ENCODE measurements at regions not wholly inside any gene's neighbourhood (a gene's known extent, or its start where the extent isn't known, plus 50 kb on each side); places are given as distances from the start of the nearest gene placed in this dataset.

GRCh38 chr15:93420477-93420876, 331.5 kb upstream of the RGMA start:
- TF ChIP-seq GATA1 (IDR thresholded peaks at IDR 0.05; ENCODE audit: low read depth, low read length): no peak
- TF ChIP-seq POLR2A (IDR thresholded peaks at IDR 0.05; ENCODE audit: low read length): no peak
- no peak for DNase-seq

DNA sequence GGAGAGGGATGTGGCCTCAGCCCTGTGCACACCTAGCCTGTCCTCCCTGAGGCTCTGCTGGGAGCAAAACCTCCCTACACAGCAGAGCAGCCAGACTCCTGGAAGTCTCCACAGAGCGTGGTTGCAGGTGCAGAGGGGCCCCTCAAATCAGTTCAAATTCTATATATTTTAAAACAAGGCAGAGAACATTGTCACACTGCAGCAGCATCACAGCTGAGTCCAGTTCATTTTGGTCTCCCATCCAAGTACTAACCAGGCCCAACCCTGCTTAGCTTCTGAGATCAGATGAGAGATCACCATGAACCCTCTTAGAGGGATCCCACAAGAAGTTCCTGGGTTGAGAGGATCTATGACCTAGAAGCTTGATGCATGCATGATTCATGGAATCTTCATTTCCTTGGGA, 331.0 kb upstream of the RGMA start:
- DNase-seq: no peak
- TF ChIP-seq GATA1 (IDR thresholded peaks at IDR 0.05; ENCODE audit: low read depth, low read length) (no peak), POLR2A (IDR thresholded peaks at IDR 0.05; ENCODE audit: low read length) (no peak)

- no peak for TF ChIP-seq POLR2A (IDR thresholded peaks at IDR 0.05; ENCODE audit: low read length)
- TF ChIP-seq GATA1 (IDR thresholded peaks at IDR 0.05; ENCODE audit: low read depth, low read length): no peak
Measured at GRCh38 chr15:93418566-93418965, 329.6 kb upstream of the RGMA start.

DNA sequence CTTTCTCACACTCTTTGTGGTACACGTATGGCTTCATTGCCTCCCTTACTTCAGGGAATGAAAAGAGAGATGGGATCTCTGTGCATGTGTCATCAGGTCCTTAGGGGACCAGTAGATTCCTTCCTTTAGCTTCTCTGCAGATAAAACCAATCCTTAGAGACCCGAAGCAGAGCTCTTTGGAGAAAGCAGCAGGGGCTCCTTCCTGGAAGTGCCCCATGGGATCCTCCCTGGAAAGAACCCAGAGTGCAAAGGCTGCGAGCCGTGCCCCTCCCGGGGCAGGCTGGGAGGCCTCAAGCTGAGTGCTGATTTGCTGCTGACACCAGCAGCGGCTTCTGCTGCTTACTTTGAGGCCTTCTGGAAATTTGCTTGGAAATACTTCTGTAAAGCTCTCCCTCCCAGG, 328.6 kb upstream of the RGMA start:
- no peak for DNase-seq
- TF ChIP-seq POLR2A (IDR thresholded peaks at IDR 0.05; ENCODE audit: low read length) (no peak), GATA1 (IDR thresholded peaks at IDR 0.05; ENCODE audit: low read depth, low read length) (no peak)

More at GRCh38 chr15:93418566-93418965, 329.6 kb upstream of the RGMA start:
- no peak for DNase-seq

GRCh38 chr15:93417156-93417555, 328.1 kb upstream of the RGMA start:
- no peak for DNase-seq
- TF ChIP-seq POLR2A (IDR thresholded peaks at IDR 0.05; ENCODE audit: low read length) (no peak), GATA1 (IDR thresholded peaks at IDR 0.05; ENCODE audit: low read depth, low read length) (no peak)

- no peak for TF ChIP-seq POLR2A (IDR thresholded peaks at IDR 0.05; ENCODE audit: low read length)
- TF ChIP-seq GATA1 (IDR thresholded peaks at IDR 0.05; ENCODE audit: low read depth, low read length): no peak
Measured at GRCh38 chr15:93415576-93415975, 326.6 kb upstream of the RGMA start.

DNA sequence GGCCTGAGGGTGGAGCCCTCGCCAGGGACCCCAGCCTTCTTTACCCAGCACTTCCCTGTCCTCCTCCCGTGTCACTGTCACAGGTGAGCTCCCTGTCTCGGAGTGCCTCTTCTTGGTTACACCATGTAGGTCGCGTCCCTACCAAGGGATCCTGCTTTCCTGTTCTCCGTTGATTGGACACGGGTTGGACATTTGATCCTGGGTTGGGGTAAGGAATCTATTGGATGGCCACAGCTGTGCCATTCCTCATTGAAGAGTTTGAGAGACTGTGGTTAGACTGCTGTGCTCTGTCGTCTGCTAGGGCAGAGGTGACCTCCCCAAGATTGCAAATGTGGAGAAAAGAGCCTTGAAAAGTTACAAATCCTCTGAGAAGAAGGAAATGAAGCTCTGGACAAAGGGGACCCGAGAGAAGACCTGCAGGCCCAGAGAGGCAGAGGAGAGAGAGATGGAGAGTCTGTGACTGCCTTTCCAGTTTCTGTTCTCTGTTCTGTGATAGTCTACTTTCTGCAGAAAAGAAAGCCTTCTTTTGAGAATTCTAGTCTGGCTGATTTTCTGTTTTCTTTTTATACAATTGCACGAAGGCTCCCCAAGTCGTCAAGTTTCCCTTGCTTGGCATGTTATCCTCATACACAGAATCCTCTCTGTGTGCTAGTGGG, 325.7 kb upstream of the RGMA start:
- TF ChIP-seq GATA1 (IDR thresholded peaks at IDR 0.05; ENCODE audit: low read depth, low read length) (no peak), POLR2A (IDR thresholded peaks at IDR 0.05; ENCODE audit: low read length) (no peak)
- no peak for DNase-seq

More at GRCh38 chr15:93415576-93415975, 326.6 kb upstream of the RGMA start:
- DNase-seq: no peak

- TF ChIP-seq GATA1 (IDR thresholded peaks at IDR 0.05; ENCODE audit: low read depth, low read length) (no peak), POLR2A (IDR thresholded peaks at IDR 0.05; ENCODE audit: low read length) (no peak)
- DNase-seq: no peak
Measured at GRCh38 chr15:93413745-93414144, 324.7 kb upstream of the RGMA start.

- TF ChIP-seq GATA1 (IDR thresholded peaks at IDR 0.05; ENCODE audit: low read depth, low read length) (no peak), POLR2A (IDR thresholded peaks at IDR 0.05; ENCODE audit: low read length) (no peak)
- DNase-seq: no peak
Measured at GRCh38 chr15:93399121-93399520, 310.1 kb upstream of the RGMA start.

GRCh38 chr15:93389211-93389610, 300.2 kb upstream of the RGMA start:
- no peak for TF ChIP-seq POLR2A (IDR thresholded peaks at IDR 0.05; ENCODE audit: low read length)
- no peak for TF ChIP-seq GATA1 (IDR thresholded peaks at IDR 0.05; ENCODE audit: low read depth, low read length)
- DNase-seq: no peak

DNA sequence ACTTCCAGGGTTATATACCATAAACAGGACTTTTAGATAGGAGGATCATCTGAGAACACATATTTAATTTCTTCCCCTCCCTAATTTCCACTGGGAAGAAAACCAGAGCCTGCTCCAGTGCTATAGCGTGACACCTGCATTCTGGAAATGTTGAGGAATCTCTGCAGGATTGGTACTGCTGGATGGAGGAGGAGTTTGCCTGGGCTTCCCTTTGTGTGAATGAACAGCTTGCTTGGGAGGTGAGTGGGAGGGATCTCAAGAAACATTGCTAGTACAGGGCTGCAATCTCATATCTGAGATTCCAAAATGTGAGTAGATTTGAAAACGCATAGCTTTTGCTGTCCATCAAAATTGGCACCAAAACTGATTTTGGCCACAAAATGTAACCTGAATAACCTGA, 295.9 kb upstream of the RGMA start:
- TF ChIP-seq POLR2A (IDR thresholded peaks at IDR 0.05; ENCODE audit: low read length): no peak
- no peak for TF ChIP-seq GATA1 (IDR thresholded peaks at IDR 0.05; ENCODE audit: low read depth, low read length)
- DNase-seq: no peak

GRCh38 chr15:93382200-93382820, 293.3 kb upstream of the RGMA start:
- TF ChIP-seq POLR2A (IDR thresholded peaks at IDR 0.05; ENCODE audit: low read length): no peak
- no peak for TF ChIP-seq GATA1 (IDR thresholded peaks at IDR 0.05; ENCODE audit: low read depth, low read length)
- no peak for DNase-seq

DNA sequence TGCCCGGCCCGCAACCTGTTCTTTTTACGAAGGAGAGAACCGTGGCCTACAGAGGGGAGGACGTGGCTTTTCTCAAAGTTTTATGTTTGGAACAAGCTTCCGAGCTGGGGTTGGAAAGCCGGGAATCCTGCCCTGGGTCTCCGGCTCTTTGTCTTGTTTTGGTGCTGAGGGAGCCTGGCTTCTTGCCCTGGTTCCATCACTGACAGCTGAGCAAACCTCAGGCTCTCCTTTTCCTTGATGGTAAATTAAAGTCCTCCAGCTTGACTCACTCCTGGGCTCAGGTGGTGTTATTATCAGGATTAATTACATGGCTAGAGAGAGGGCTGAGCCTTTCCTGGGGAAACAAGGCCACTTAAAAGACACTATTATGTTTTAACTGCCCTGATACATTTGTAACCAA, 289.5 kb upstream of the RGMA start:
- DNase-seq: no peak
- TF ChIP-seq POLR2A (IDR thresholded peaks at IDR 0.05; ENCODE audit: low read length): no peak
- TF ChIP-seq GATA1 (IDR thresholded peaks at IDR 0.05; ENCODE audit: low read depth, low read length): no peak

DNA sequence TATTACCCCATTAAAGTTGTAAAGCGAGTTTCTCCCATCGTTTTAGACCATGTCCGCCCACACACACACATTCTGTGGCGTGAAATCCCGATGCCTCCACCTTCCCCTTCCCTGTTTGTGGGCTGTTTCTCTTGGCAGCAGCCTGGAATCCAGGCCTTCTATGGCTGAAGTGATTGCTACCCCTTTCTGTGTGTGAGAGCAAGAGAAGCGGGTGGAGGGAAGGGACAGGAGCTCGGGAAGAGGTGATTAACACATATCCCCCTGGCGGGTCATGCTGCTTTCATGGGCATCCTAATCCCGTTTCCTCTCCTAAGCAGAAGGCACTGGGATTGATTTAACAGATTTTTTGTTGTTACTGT, 283.8 kb upstream of the RGMA start:
- DNase-seq: no peak
- TF ChIP-seq GATA1 (IDR thresholded peaks at IDR 0.05; ENCODE audit: low read depth, low read length) (no peak), POLR2A (IDR thresholded peaks at IDR 0.05; ENCODE audit: low read length) (no peak)

GRCh38 chr15:93372208-93372864, 283.3 kb upstream of the RGMA start:
- no peak for TF ChIP-seq POLR2A (IDR thresholded peaks at IDR 0.05; ENCODE audit: low read length)
- no peak for TF ChIP-seq GATA1 (IDR thresholded peaks at IDR 0.05; ENCODE audit: low read depth, low read length)
- DNase-seq: no peak

Data from erythroblast (primary cell).